ENCODE measurements at regions not wholly inside any gene's neighbourhood (a gene's known extent, or its start where the extent isn't known, plus 50 kb on each side); places are given as distances from the start of the nearest gene placed in this dataset.
A peak's percentile ranks its signal among the peaks of the same experiment; 100 is the strongest.

DNA sequence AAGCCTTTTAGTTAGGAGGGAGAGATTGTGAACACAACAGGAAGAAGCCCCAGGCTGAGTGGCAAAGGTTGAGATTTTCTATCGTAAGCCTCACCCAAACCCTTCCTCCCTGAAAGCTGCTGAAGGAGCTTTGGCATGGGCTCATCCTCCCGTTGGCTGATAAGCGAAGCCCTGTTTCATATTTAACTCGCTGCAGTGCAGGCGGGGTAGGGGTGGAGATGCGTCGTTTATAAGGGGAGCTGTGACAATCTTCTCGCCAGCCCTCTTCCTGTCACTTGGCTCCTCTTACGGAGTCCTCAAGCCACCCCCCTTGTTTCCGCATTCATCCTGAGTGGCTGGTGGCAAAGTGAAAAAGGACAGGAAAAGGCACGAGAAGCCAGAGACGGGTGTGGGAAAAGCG, 137.0 kb downstream of the OR4C45 start:
- DNase-seq (ENCODE audit: low spot score) = no peak
- Histone ChIP-seq H3K36me3 (ENCODE audit: insufficient read depth, low read length) (no peaks in the 10 kb centered on the region), H3K27ac (ENCODE audit: low read depth, low read length, poor library complexity, severe bottlenecking) (no peak overlapping the region), H3K79me2 (ENCODE audit: insufficient read depth, low read depth, low read length) (no peaks in the 10 kb centered on the region), H2AFZ (ENCODE audit: low read length) (no peak overlapping the region), H3K4me1 (ENCODE audit: insufficient read depth, low read length, poor library complexity, severe bottlenecking) (no peaks in the 10 kb centered on the region), H4K20me1 (ENCODE audit: insufficient read depth, low read length) (no peaks in the 10 kb centered on the region), H3K9me3 (ENCODE audit: low read length) (no peaks in the 10 kb centered on the region), H3K4me3 (ENCODE audit: low read depth, low read length, poor library complexity, severe bottlenecking) (no peak overlapping the region), H3K9me2 (ENCODE audit: insufficient read depth, low read length) (no peaks in the 10 kb centered on the region), H3K4me2 (ENCODE audit: low read length) (no peak overlapping the region)
- intact Hi-C loops (cut with micrococcal nuclease; ENCODE audit: unreplicated experiment) = no loop called here
- BruUV-seq (replicated peaks) = no TSS peak
- no peak for TF ChIP-seq EZH2phosphoT487 (IDR thresholded peaks at IDR 0.05; ENCODE audit: borderline replicate concordance, low read depth, low read length)
- TF ChIP-seq, protein P1, sequence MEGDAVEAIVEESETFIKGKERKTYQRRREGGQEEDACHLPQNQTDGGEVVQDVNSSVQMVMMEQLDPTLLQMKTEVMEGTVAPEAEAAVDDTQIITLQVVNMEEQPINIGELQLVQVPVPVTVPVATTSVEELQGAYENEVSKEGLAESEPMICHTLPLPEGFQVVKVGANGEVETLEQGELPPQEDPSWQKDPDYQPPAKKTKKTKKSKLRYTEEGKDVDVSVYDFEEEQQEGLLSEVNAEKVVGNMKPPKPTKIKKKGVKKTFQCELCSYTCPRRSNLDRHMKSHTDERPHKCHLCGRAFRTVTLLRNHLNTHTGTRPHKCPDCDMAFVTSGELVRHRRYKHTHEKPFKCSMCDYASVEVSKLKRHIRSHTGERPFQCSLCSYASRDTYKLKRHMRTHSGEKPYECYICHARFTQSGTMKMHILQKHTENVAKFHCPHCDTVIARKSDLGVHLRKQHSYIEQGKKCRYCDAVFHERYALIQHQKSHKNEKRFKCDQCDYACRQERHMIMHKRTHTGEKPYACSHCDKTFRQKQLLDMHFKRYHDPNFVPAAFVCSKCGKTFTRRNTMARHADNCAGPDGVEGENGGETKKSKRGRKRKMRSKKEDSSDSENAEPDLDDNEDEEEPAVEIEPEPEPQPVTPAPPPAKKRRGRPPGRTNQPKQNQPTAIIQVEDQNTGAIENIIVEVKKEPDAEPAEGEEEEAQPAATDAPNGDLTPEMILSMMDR (conservative IDR thresholded peaks at IDR 0.05; ENCODE audit: low read length) = no peak
- CTCF ChIA-PET (ENCODE audit: unreplicated experiment) = no interaction called here
- POLR2A ChIA-PET = no interaction called here

DNA sequence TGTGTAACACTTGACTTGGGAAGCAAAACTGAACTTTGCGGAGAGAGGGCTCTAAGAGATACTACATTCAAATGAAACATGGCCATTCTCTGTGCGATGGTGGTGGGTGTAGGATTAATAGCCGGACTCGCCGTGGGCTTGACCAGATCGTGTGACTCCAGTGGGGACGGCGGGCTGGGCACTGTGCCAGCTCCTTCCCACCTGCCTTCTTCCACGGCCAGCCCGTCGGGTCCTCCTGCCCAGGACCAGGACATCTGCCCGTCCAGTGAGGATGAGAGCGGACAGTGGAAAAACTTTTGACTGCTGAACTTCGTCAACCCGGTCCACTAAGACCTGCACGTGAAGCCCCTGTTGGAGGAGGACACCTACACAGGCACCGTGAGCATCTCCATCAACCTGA, 137.4 kb downstream of the OR4C45 start:
- no peak for DNase-seq (ENCODE audit: low spot score)
- Histone ChIP-seq H3K9me3 (ENCODE audit: low read length) (no peaks in the 10 kb centered on the region), H3K36me3 (ENCODE audit: insufficient read depth, low read length) (no peaks in the 10 kb centered on the region), H3K27ac (ENCODE audit: low read depth, low read length, poor library complexity, severe bottlenecking) (no peak overlapping the region), H2AFZ (ENCODE audit: low read length) (no peak overlapping the region), H3K9me2 (ENCODE audit: insufficient read depth, low read length) (no peaks in the 10 kb centered on the region), H3K4me1 (ENCODE audit: insufficient read depth, low read length, poor library complexity, severe bottlenecking) (no peaks in the 10 kb centered on the region), H4K20me1 (ENCODE audit: insufficient read depth, low read length) (no peaks in the 10 kb centered on the region), H3K79me2 (ENCODE audit: insufficient read depth, low read depth, low read length) (no peaks in the 10 kb centered on the region), H3K4me2 (ENCODE audit: low read length) (no peak overlapping the region), H3K4me3 (ENCODE audit: low read depth, low read length, poor library complexity, severe bottlenecking) (no peak overlapping the region)
- TF ChIP-seq, protein P1 (conservative IDR thresholded peaks at IDR 0.05; ENCODE audit: low read length) = no peak
- TF ChIP-seq EZH2phosphoT487 (IDR thresholded peaks at IDR 0.05; ENCODE audit: borderline replicate concordance, low read depth, low read length) = no peak
- BruUV-seq (replicated peaks) = no TSS peak
- intact Hi-C loops (cut with micrococcal nuclease; ENCODE audit: unreplicated experiment) = no loop called here
- CTCF ChIA-PET (ENCODE audit: unreplicated experiment) = no interaction called here
- POLR2A ChIA-PET = no interaction called here

DNA sequence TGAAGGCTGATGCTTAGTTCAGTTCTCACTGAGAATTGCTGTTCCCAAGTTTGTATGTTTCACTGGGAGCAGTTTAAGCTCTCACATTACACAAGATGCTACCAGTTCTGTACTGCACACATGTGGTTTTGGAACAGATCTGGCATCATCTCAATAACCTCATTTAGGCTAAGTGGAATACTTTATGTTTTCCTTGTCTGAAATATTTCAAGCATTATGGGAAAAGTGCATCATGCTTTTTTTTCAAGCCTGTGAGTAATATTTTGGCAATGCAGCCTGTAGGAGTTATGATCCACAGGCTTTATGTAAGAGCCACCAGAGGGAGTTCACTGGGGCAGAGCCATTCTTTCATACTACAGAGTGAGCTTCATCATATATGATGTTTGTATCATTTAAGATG, 141.5 kb downstream of the OR4C45 start:
- no peak overlapping the region for H2AFZ ChIP-seq (ENCODE audit: low read length)
- TF ChIP-seq, protein P1 (conservative IDR thresholded peaks at IDR 0.05; ENCODE audit: low read length) = peak; percentile 28; the same call in 1 of the 2 replicates
- no peak for TF ChIP-seq EZH2phosphoT487 (IDR thresholded peaks at IDR 0.05; ENCODE audit: borderline replicate concordance, low read depth, low read length)
- intact Hi-C loops (cut with micrococcal nuclease; ENCODE audit: unreplicated experiment) = no loop called here
- no peak overlapping the region for H3K4me3 ChIP-seq (ENCODE audit: low read depth, low read length, poor library complexity, severe bottlenecking)
- no peak overlapping the region for H3K4me2 ChIP-seq (ENCODE audit: low read length)
- H3K9me3 ChIP-seq (ENCODE audit: low read length) = no peaks in the 10 kb centered on the region
- no peaks in the 10 kb centered on the region for H3K79me2 ChIP-seq (ENCODE audit: insufficient read depth, low read depth, low read length)
- ChIA-PET POLR2A (no interaction called here), CTCF (ENCODE audit: unreplicated experiment) (no interaction called here)
- no peaks in the 10 kb centered on the region for H4K20me1 ChIP-seq (ENCODE audit: insufficient read depth, low read length)
- H3K27ac ChIP-seq (ENCODE audit: low read depth, low read length, poor library complexity, severe bottlenecking) = no peak overlapping the region
- H3K4me1 ChIP-seq (ENCODE audit: insufficient read depth, low read length, poor library complexity, severe bottlenecking) = no peaks in the 10 kb centered on the region
- DNase-seq (ENCODE audit: low spot score) = no peak
- H3K9me2 ChIP-seq (ENCODE audit: insufficient read depth, low read length) = no peaks in the 10 kb centered on the region
- no peaks in the 10 kb centered on the region for H3K36me3 ChIP-seq (ENCODE audit: insufficient read depth, low read length)
- no TSS peak for BruUV-seq (replicated peaks)

All from OCI-LY7 (cell line).